ENCODE measurements at regions not wholly inside any gene's neighbourhood (a gene's known extent, or its start where the extent isn't known, plus 50 kb on each side); places are given as distances from the start of the nearest gene placed in this dataset.

GRCh38 chr16:9219813-9220212 lies 128.4 kb downstream of the HAPSTR1 start:
- TF ChIP-seq CTCF (IDR thresholded peaks at IDR 0.05): no peak
- TF ChIP-seq POLR2A (IDR thresholded peaks at IDR 0.05): no peak
- TF ChIP-seq POLR2AphosphoS5 (IDR thresholded peaks at IDR 0.05): no peak
- TF ChIP-seq EP300 (IDR thresholded peaks at IDR 0.05; ENCODE audit: low read depth): no peak
